ENCODE measurements at regions not wholly inside any gene's neighbourhood (a gene's known extent, or its start where the extent isn't known, plus 50 kb on each side); places are given as distances from the start of the nearest gene placed in this dataset.

DNA sequence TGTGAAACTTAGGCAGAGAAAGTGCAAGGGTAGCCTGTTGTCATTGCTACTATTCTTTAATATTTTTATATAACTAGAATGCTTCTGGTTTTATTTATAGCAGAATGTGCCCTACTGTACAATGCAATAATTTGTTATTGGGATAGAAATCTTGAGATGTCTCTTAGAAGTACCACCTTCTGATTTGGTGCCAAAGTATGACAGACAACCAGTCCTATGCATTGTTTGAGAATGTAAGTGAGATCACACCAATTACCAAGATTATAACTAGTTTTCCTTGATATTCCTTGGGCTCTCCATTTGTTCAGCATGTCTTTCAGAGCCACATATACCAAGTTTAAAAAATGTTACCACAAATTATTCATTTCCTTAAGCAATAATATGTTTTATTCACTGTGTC is 399.7 kb downstream of the CPS1 start:
- H3K9me3 Mint-ChIP-seq = peaks cover 0 to 2% (median 0%) of the 10 kb centered on the region in 7 donors
- no peak overlapping the region for H3K4me3 Mint-ChIP-seq
- H3K27ac Mint-ChIP-seq = no peak overlapping the region
- Histone ChIP-seq H3K4me3 (replicated peaks in 1 of 3; ENCODE audit: low read depth in 2 of 3, low read length in 3 of 3) (no peak overlapping the region), H3K36me3 (replicated peaks in 1 of 2; ENCODE audit: control insufficient read depth in 1 of 2, insufficient read depth in 2 of 2, low read length in 2 of 2) (no peaks in the 10 kb centered on the region), H3K27me3 (ENCODE audit: control insufficient read depth in 2 of 2, insufficient read depth in 2 of 2, low read length in 2 of 2) (no peaks in the 10 kb centered on the region), H2AFZ (ENCODE audit: insufficient read depth, low read depth, low read length, poor library complexity, severe bottlenecking) (no peak overlapping the region), H3K9me3 (replicated peaks in 1 of 2; ENCODE audit: control insufficient read depth in 1 of 2, insufficient read depth in 1 of 2, low read length in 2 of 2) (no peaks in the 10 kb centered on the region), H3K79me2 (ENCODE audit: insufficient read depth, low read length) (no peaks in the 10 kb centered on the region), H3K9ac (ENCODE audit: insufficient read depth, low read length, poor library complexity, severe bottlenecking) (no peak overlapping the region), H3K4me2 (replicated peaks; ENCODE audit: extremely low read depth, low read length, poor library complexity, severe bottlenecking) (no peak overlapping the region), H3K27ac (ENCODE audit: low read depth in 1 of 2, low read length in 2 of 2) (no peak overlapping the region), H3K4me1 (ENCODE audit: control insufficient read depth in 1 of 2, insufficient read depth in 2 of 2, low read length in 2 of 2) (no peaks in the 10 kb centered on the region), H4K20me1 (ENCODE audit: insufficient read depth, low read length) (no peaks in the 10 kb centered on the region)
- H3K27me3 Mint-ChIP-seq (ENCODE audit: low read depth in 3 of 3) = no peaks in the 10 kb centered on the region
- DNase-seq = no peak
- intact Hi-C loops (cut with micrococcal nuclease) = no loop called here
- TF ChIP-seq, protein P1, sequence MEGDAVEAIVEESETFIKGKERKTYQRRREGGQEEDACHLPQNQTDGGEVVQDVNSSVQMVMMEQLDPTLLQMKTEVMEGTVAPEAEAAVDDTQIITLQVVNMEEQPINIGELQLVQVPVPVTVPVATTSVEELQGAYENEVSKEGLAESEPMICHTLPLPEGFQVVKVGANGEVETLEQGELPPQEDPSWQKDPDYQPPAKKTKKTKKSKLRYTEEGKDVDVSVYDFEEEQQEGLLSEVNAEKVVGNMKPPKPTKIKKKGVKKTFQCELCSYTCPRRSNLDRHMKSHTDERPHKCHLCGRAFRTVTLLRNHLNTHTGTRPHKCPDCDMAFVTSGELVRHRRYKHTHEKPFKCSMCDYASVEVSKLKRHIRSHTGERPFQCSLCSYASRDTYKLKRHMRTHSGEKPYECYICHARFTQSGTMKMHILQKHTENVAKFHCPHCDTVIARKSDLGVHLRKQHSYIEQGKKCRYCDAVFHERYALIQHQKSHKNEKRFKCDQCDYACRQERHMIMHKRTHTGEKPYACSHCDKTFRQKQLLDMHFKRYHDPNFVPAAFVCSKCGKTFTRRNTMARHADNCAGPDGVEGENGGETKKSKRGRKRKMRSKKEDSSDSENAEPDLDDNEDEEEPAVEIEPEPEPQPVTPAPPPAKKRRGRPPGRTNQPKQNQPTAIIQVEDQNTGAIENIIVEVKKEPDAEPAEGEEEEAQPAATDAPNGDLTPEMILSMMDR (IDR thresholded peaks at IDR 0.05) = no peak
- no peaks in the 10 kb centered on the region for H3K4me1 Mint-ChIP-seq
- H3K36me3 Mint-ChIP-seq = no peaks in the 10 kb centered on the region

DNA sequence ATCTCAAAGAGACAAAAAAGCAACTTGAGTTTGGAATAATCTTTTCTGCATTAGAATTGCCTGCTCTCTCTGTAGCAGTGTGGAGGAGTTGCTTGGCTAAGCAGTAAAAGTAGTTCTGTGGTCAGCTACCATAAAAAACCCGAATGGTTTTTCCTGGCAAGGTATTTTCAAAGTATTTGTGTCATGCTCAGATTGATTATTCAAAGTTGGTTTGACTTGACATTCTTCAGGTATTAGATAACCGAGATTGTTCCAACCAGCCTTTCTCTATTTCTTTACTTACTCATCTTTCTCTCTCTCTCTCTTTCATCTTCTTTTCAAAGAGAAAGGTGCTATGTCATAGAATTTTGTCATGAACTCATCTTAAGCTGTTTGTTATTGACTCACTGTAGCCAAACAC is 404.9 kb downstream of the CPS1 start:
- no peak overlapping the region for H3K9ac ChIP-seq (ENCODE audit: insufficient read depth, low read length, poor library complexity, severe bottlenecking)
- no peaks in the 10 kb centered on the region for H3K4me1 ChIP-seq (ENCODE audit: control insufficient read depth in 1 of 2, insufficient read depth in 2 of 2, low read length in 2 of 2)
- H3K9me3 Mint-ChIP-seq = no peaks in the 10 kb centered on the region
- no peak overlapping the region for H3K4me3 ChIP-seq (replicated peaks in 1 of 3; ENCODE audit: low read depth in 2 of 3, low read length in 3 of 3)
- H3K27me3 Mint-ChIP-seq (ENCODE audit: low read depth in 3 of 3) = no peaks in the 10 kb centered on the region
- no peaks in the 10 kb centered on the region for H3K4me1 Mint-ChIP-seq
- H3K79me2 ChIP-seq (ENCODE audit: insufficient read depth, low read length) = no peaks in the 10 kb centered on the region
- no CpG with 5 or more reads among the region's 2 CpGs for WGBS (ENCODE audit: insufficient coverage)
- H2AFZ ChIP-seq (ENCODE audit: insufficient read depth, low read depth, low read length, poor library complexity, severe bottlenecking) = no peak overlapping the region
- no peaks in the 10 kb centered on the region for H3K27me3 ChIP-seq (ENCODE audit: control insufficient read depth in 2 of 2, insufficient read depth in 2 of 2, low read length in 2 of 2)
- no peaks in the 10 kb centered on the region for H3K36me3 Mint-ChIP-seq
- intact Hi-C loops (cut with micrococcal nuclease) = no loop called here
- no peak overlapping the region for H3K27ac Mint-ChIP-seq
- no peaks in the 10 kb centered on the region for H4K20me1 ChIP-seq (ENCODE audit: insufficient read depth, low read length)
- no peak overlapping the region for H3K27ac ChIP-seq (ENCODE audit: low read depth in 1 of 2, low read length in 2 of 2)
- TF ChIP-seq, protein P1 (IDR thresholded peaks at IDR 0.05) = no peak
- H3K4me3 Mint-ChIP-seq = no peak overlapping the region
- no peaks in the 10 kb centered on the region for H3K36me3 ChIP-seq (replicated peaks in 1 of 2; ENCODE audit: control insufficient read depth in 1 of 2, insufficient read depth in 2 of 2, low read length in 2 of 2)
- no peak overlapping the region for H3K4me2 ChIP-seq (replicated peaks; ENCODE audit: extremely low read depth, low read length, poor library complexity, severe bottlenecking)
- no peak for DNase-seq
- no peaks in the 10 kb centered on the region for H3K9me3 ChIP-seq (replicated peaks in 1 of 2; ENCODE audit: control insufficient read depth in 1 of 2, insufficient read depth in 1 of 2, low read length in 2 of 2)
